ENCODE measurements at regions not wholly inside any gene's neighbourhood (a gene's known extent, or its start where the extent isn't known, plus 50 kb on each side); places are given as distances from the start of the nearest gene placed in this dataset.

GRCh38 chr20:6614836-6615235 lies 152.7 kb upstream of the BMP2 start:
- TF ChIP-seq SUZ12 (IDR thresholded peaks at IDR 0.05; ENCODE audit: extremely low read depth, insufficient read depth, insufficient read length) = no peak
- no peak for TF ChIP-seq YY1 (IDR thresholded peaks at IDR 0.05; ENCODE audit: insufficient read depth, insufficient read length)
- TF ChIP-seq ZNF274 (IDR thresholded peaks at IDR 0.05; ENCODE audit: low read depth, low read length) = no peak

All from NT2/D1 (cell line).